GM12801 (cell line): ENCODE measurements at regions not wholly inside any gene's neighbourhood (a gene's known extent, or its start where the extent isn't known, plus 50 kb on each side); places are given as distances from the start of the nearest gene placed in this dataset.

Experiments used
- TF ChIP-seq, protein P1 (sequence below): IDR thresholded peaks from one replicate; pipeline ENCODE4 v1.5.1; 2011; ENCODE audit warnings: control low read depth; ENCODE audit not compliant: insufficient read length; ENCODE audit errors: extremely low read depth

DNA sequence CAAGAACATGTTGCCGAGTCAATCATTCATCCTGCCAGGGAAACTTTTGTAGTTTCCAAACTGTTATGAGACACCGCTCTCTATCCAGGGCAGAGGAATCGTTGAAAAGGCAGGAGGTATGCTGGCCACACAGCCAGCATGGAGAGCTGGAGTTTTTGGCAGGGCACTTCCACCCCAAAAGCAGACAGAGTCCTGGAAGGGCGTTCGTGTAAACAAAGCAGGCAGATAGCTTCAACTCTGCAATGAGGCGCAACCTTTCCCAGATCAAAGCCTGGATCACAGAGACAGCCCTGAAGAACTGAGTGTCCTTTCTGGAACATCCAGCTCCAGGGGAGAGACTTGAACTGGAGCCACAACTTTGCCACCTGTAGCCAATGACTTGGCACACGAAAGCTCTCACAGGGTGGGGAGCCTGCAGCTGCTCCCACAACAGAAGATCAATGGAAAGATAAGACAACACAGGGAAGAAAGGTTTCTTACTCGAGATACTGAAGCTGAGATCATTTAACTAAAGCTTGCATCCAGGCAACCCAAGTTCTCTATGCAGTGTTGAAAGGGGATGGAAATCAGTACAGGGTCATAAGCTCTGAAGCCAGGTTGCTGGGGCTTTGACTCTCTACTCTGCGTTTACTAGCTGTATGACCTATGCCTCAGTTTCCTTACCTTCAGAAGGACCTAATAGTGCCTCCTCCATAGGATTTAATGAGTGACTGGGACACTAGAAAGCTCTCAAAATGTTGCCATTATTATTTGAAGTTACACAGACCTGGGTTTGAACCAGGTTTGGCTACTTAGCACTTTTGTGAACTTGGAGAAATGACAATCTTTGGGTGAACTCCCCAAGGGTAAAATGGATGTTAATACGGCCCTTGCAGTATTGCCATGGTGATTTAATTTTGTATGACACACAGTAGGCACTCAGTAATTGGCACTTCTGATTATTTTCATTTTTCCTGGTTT, 434.8 kb upstream of the NPVF start:
- TF ChIP-seq, protein P1, sequence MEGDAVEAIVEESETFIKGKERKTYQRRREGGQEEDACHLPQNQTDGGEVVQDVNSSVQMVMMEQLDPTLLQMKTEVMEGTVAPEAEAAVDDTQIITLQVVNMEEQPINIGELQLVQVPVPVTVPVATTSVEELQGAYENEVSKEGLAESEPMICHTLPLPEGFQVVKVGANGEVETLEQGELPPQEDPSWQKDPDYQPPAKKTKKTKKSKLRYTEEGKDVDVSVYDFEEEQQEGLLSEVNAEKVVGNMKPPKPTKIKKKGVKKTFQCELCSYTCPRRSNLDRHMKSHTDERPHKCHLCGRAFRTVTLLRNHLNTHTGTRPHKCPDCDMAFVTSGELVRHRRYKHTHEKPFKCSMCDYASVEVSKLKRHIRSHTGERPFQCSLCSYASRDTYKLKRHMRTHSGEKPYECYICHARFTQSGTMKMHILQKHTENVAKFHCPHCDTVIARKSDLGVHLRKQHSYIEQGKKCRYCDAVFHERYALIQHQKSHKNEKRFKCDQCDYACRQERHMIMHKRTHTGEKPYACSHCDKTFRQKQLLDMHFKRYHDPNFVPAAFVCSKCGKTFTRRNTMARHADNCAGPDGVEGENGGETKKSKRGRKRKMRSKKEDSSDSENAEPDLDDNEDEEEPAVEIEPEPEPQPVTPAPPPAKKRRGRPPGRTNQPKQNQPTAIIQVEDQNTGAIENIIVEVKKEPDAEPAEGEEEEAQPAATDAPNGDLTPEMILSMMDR, result no peak

- TF ChIP-seq, protein P1, result no peak
Observed at GRCh38 chr7:25663877-25664276, 435.6 kb upstream of the NPVF start.

GRCh38 chr7:25664593-25664992, 436.3 kb upstream of the NPVF start:
- TF ChIP-seq, protein P1, result no peak

DNA sequence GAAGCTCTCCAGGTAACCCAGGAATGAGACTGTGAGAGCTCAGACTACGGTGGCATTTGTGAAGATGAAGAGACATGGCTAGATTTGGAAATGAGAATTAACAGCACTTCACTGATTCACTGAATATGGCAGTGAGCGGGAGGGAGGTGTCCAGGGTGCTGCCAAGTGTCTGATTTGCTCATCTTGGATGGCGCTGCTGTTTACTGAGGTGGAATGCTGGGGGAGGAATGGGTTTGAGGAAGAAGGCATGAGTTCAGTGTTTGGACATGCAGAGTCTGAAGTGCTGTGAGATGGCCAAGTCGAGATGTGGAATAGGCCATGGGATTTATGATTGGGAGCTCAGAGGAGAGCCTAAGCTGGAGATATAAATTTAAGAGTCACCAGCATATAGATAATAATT, 437.1 kb upstream of the NPVF start:
- TF ChIP-seq, protein P1, result no peak

DNA sequence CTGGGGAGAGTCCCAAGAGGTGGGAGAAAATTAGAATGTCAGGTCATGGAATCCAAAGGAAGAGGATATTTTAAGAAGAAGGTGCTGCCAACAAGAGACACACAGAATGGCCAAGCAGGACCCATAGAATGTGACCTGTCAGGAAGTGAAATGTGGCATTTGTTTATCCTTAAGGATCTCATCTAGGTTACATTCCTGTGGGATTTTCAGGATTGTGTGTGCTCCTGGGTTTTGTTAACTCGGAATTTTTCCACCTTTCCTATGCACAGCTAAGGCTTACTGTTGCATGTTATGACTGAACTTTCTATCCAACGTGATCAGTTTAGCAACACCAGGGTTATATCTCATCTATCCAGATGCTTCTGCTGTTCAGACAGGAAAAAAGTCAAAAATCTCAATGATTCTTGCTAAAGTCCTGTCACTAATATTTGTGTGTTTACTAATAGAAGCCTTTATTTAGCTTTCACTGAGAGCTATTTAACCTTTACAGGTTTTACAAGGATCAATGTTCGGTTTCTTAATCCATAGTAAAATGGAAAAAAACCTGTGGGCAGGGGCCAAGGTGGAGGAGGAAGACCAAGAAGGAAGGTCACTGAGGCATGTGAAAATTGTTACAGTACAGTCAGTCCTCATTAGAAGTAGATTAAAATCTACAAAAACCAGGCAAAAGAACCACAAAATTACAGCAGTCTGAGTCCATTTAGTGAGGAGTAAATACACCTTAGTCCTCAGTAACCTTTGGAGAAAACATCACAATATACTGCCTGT, 437.8 kb upstream of the NPVF start:
- TF ChIP-seq, protein P1, result no peak

DNA sequence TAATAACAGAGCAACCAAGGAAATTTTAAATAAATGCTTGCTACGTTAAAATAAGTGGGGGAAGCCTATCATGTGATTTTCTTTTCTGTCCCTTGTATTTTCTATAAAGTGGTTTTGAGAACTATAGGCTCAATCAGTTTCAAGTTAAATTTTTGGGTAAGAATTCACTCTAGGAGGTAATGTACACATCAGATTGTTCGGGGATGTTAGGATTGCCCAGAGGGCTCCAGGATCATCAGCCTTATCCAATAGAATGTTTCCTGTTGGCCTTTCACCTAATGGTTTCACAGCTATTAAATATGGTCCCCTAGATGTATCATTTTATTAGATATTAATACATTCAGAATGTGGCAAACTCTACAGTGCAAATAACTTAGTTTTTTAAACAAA, 438.4 kb upstream of the NPVF start:
- TF ChIP-seq, protein P1, result no peak

DNA sequence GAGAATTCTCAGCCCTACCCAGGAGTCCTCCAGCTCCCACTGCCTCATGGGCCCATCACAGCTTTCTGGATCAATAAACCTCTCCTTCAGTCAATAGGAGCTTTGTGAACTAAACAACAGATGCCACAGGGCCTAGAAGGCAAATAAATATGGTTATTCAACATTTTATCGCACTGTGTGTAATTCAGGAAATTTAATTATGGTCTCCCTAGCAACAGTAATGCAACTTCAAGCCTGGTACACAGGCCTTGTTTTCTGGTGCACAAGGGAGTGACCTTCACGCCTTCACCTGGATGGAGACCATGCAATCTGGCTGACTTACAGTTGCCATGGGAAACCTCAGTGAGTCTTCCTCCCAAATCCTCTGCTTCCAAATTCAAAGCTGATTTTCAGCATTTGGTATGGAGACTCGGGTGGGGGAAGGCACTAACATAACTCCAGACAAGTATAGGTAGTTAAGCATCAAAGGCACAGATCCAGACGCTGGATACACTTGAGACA, 441.0 kb upstream of the NPVF start:
- TF ChIP-seq, protein P1, result no peak
